Testis (tissue), 2 donors: ENCODE measurements at regions not wholly inside any gene's neighbourhood (a gene's known extent, or its start where the extent isn't known, plus 50 kb on each side); places are given as distances from the start of the nearest gene placed in this dataset.

Experiments used
- DNase-seq: peaks from one replicate; pipeline ENCODE4 v3.0.0-alpha.2; 2019
- H3K27ac ChIP-seq, 2 donors: fragments of 200-600 bp; sonication (generic); one replicate each; pipeline ENCODE4 v1.5.1; 2019
- H3K27me3 ChIP-seq: fragments of 200-600 bp; sonication (generic); one replicate; pipeline ENCODE4 v1.5.1; 2019
- H3K36me3 ChIP-seq: fragments of 200-600 bp; sonication (generic); one replicate; pipeline ENCODE4 v1.5.1; 2017; ENCODE audit warnings: low read depth; ENCODE audit errors: missing control alignments
- H3K4me1 ChIP-seq: fragments of 200-600 bp; sonication (generic); one replicate; pipeline ENCODE4 v1.5.1; 2019
- H3K4me3 ChIP-seq, 2 donors: fragments of 200-600 bp; sonication (generic); one replicate each; pipeline ENCODE4 v1.5.1; 2017 to 2019
- H3K9me3 ChIP-seq: fragments of 200-600 bp; sonication (generic); one replicate; pipeline ENCODE4 v1.5.1; 2017
- POLR2A ChIP-seq: fragments of 450-650 bp; IDR thresholded peaks from one replicate; pipeline ENCODE4 v1.6.1; 2017; ENCODE audit warnings: antibody characterized with exemption, mild to moderate bottlenecking, moderate library complexity
- WGBS, 2 donors: methylation state at CpG; one replicate each; pipeline ENCODE4 v1.1.5; 2018; 5-methylcytosine and 5-hydroxymethylcytosine counted together
- intact Hi-C: fragments of 100-400 bp; cut with DNase I; formaldehyde crosslinking; loops from one replicate; pipeline ENCODE4 v1.15.1; 2023; ENCODE audit warnings: low total_unique reads
- TF ChIP-seq, protein P1 (sequence below), 3 experiments: fragments of 450-650 bp in 2 of 3; fragments of 200-600 bp in 1 of 3; sonication (generic) in 1 of 3; IDR thresholded peaks; one replicate each; pipeline ENCODE4 v1.5.1; 2016 to 2019; ENCODE audit warnings: antibody characterized with exemption in 3 of 3, mild to moderate bottlenecking in 2 of 3, moderate library complexity in 1 of 3

- H3K36me3 ChIP-seq, result no peaks in the 10 kb centered on the region
- H3K9me3 ChIP-seq, result no peaks in the 10 kb centered on the region
- no peak for DNase-seq
- 77 to 79% methylated on average over 3 of the region's 3 CpGs for WGBS, 2 donors
- intact Hi-C loops, result no loop called here
- no peaks in the 10 kb centered on the region for H3K4me1 ChIP-seq
- TF ChIP-seq POLR2A, result no peak
- TF ChIP-seq, protein P1, sequence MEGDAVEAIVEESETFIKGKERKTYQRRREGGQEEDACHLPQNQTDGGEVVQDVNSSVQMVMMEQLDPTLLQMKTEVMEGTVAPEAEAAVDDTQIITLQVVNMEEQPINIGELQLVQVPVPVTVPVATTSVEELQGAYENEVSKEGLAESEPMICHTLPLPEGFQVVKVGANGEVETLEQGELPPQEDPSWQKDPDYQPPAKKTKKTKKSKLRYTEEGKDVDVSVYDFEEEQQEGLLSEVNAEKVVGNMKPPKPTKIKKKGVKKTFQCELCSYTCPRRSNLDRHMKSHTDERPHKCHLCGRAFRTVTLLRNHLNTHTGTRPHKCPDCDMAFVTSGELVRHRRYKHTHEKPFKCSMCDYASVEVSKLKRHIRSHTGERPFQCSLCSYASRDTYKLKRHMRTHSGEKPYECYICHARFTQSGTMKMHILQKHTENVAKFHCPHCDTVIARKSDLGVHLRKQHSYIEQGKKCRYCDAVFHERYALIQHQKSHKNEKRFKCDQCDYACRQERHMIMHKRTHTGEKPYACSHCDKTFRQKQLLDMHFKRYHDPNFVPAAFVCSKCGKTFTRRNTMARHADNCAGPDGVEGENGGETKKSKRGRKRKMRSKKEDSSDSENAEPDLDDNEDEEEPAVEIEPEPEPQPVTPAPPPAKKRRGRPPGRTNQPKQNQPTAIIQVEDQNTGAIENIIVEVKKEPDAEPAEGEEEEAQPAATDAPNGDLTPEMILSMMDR (IDR thresholded peaks at IDR 0.05), result no peak
- no peaks in the 10 kb centered on the region for H3K27me3 ChIP-seq
- H3K27ac ChIP-seq, result no peak overlapping the region
- no peak overlapping the region for H3K4me3 ChIP-seq
These were observed 777.4 kb downstream of the DSC3 start for GRCh38 chr18:30265190-30265589.

GRCh38 chr18:30254331-30254730 is 788.2 kb downstream of the DSC3 start:
- Histone ChIP-seq H3K27me3 (no peaks in the 10 kb centered on the region), H3K27ac (no peak overlapping the region), H3K36me3 (no peaks in the 10 kb centered on the region), H3K4me1 (no peaks in the 10 kb centered on the region), H3K4me3 (no peak overlapping the region), H3K9me3 (no peaks in the 10 kb centered on the region)
- WGBS, 2 donors, result 90 to 95% methylated on average over 2 of the region's 2 CpGs
- no peak for TF ChIP-seq POLR2A
- TF ChIP-seq, protein P1 (IDR thresholded peaks at IDR 0.05), result no peak
- DNase-seq, result no peak
- intact Hi-C loops, result no loop called here

DNA sequence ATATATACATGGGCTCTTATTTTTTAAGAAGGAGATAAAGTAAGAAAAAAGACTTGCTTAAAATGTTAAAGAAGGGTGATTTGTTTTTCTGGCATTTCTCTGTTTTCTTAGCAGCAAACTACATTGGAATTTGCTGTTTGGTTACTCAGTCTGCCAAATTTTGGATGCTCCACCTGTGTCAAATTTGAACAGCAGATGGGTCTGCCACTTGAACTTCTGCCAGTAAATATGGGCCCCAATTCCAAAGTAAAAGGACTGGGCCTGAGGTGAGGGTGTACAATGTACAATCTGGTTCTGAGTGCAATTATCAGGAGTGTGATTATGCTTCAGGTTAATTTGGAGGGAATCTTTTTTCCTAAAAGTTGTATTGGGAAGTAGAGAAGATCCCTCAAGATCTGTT is 794.5 kb downstream of the DSC3 start:
- no peaks in the 10 kb centered on the region for H3K9me3 ChIP-seq
- intact Hi-C loops, result no loop called here

DNA sequence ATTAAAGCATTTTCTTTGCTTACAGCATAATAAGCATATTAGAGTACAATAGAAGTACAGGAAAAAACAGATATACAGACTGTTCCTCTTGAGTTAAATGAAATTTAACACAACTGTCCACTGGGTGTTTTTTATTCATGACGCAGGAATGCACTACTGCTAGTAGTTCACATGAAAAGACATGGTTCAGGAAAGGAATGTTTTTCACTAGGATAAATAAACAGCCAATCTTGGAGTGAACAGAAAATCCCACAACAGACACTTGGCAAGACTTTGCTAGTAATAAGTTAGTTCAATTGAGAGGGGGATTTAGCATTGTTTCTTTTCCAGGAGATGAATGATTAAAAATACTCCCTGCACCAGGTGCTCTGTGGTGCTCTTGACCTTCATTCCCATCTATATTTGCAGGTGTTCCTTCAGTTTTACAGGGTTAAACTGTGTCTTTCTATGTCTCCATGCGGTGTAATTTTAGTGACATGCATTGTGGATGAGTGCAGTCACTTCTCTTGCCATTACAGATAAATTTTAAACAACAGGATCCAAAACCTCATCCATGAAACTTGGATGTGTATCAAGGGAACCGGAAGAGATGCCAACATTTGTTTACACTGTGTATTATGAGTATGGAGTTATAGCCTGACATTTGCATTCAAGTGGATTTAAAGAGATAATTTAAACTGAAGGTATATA is 796.6 kb downstream of the DSC3 start:
- TF ChIP-seq, protein P1 (IDR thresholded peaks at IDR 0.05), result no peak
- TF ChIP-seq POLR2A, result no peak
- Histone ChIP-seq H3K4me3 (no peak overlapping the region), H3K27me3 (no peaks in the 10 kb centered on the region), H3K27ac (no peak overlapping the region), H3K4me1 (no peaks in the 10 kb centered on the region), H3K36me3 (no peaks in the 10 kb centered on the region), H3K9me3 (no peaks in the 10 kb centered on the region)
- intact Hi-C loops, result no loop called here
- DNase-seq, result no peak
- WGBS, 2 donors, result 49 to 52% methylated on average over 3 of the region's 3 CpGs

More for the DNA sequence above, 794.5 kb downstream of the DSC3 start:
- no peak for DNase-seq
- TF ChIP-seq POLR2A, result no peak
- TF ChIP-seq, protein P1 (IDR thresholded peaks at IDR 0.05), result no peak
- no peaks in the 10 kb centered on the region for H3K27me3 ChIP-seq
- H3K4me1 ChIP-seq, result no peaks in the 10 kb centered on the region
- H3K36me3 ChIP-seq, result no peaks in the 10 kb centered on the region
- no peak overlapping the region for H3K4me3 ChIP-seq
- no peak overlapping the region for H3K27ac ChIP-seq

DNA sequence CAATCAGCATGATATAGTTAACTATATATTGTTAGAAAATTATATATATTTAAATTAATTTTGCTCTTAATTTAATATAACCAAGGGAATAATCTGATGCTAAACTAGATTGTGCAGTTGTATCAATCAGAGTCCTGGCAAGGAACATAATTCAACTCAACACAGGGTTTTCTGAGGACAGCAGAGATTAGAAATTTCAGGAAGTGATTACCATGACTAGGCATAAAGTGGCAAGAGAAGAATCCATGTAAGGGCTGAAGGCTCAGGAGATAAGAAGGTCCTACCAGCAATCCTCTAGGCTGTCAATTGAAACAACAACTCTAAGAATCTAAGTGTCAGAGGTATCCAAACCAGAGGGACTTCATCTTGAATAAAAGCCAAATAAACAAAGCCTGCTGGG is 807.8 kb downstream of the DSC3 start:
- Histone ChIP-seq H3K4me1 (no peaks in the 10 kb centered on the region), H3K9me3 (no peaks in the 10 kb centered on the region), H3K36me3 (no peaks in the 10 kb centered on the region), H3K27me3 (no peaks in the 10 kb centered on the region), H3K4me3 (no peak overlapping the region), H3K27ac (no peak overlapping the region)
- no peak for DNase-seq
- intact Hi-C loops, result no loop called here
- TF ChIP-seq POLR2A, result no peak
- TF ChIP-seq, protein P1 (IDR thresholded peaks at IDR 0.05), result no peak
